PC-9 (cell line): ENCODE measurements at regions not wholly inside any gene's neighbourhood (a gene's known extent, or its start where the extent isn't known, plus 50 kb on each side); places are given as distances from the start of the nearest gene placed in this dataset.

Experiments
- BruUV-seq: library from RNA; stranded (reverse); fragments of 400-500 nt; replicated peaks from 2 replicates; lab custom pipeline; 2021; lab: Mats Ljungman, UMichigan
- CTCF ChIA-PET: fragments of 300-600 bp; sonication (Branson Sonifier 250); formaldehyde crosslinking; loops from one replicate; lab custom pipeline; 2022; ENCODE audit warnings: antibody characterized with exemption; lab: Charles Lee
- POLR2A ChIA-PET: fragments of 300-600 bp; sonication (Branson Sonifier 250); formaldehyde crosslinking; loops from one replicate; lab custom pipeline; 2022; ENCODE audit warnings: antibody characterized with exemption; ENCODE audit not compliant: unreplicated experiment; lab: Charles Lee
- DNase-seq, 2 experiments: peaks; one replicate each; pipeline versions ENCODE4 v3.0.0 to v3.0.0-alpha.2; 2015 to 2022; ENCODE audit warnings: mixed read lengths in 1 of 2
- H2AFZ ChIP-seq: fragments of 200-600 bp; sonication (generic); 2 replicates; pipeline ENCODE4 v1.8.1; 2017; ENCODE audit warnings: antibody characterized with exemption
- H3F3A ChIP-seq: fragments of 200-600 bp; sonication (generic); 2 replicates; pipeline ENCODE4 v1.8.1; 2017; ENCODE audit warnings: antibody characterized with exemption, mild to moderate bottlenecking, low read depth; ENCODE audit not compliant: insufficient read depth
- H3K27ac ChIP-seq: fragments of 200-600 bp; sonication (generic); 2 replicates; pipeline ENCODE4 v1.6.1; 2016; ENCODE audit warnings: mixed run types
- H3K27me3 ChIP-seq: fragments of 200-600 bp; sonication (generic); 2 replicates; pipeline ENCODE4 v1.6.1; 2016; ENCODE audit warnings: low read depth, mixed run types; ENCODE audit not compliant: insufficient read depth
- H3K36me3 ChIP-seq: fragments of 200-600 bp; sonication (generic); 2 replicates; pipeline ENCODE4 v1.6.1; 2016; ENCODE audit warnings: low read depth, mixed run types
- H3K4me1 ChIP-seq: fragments of 200-600 bp; sonication (generic); replicated peaks from 2 replicates; pipeline ENCODE4 v1.6.1; 2016; ENCODE audit warnings: mixed run types; ENCODE audit not compliant: insufficient read depth
- H3K4me2 ChIP-seq: fragments of 200-600 bp; sonication (generic); 2 replicates; pipeline ENCODE4 v1.6.1; 2017; ENCODE audit warnings: mixed run types
- H3K4me3 ChIP-seq: fragments of 200-600 bp; sonication (generic); 2 replicates; pipeline ENCODE4 v1.6.1; 2016; ENCODE audit warnings: mixed run types
- H3K79me2 ChIP-seq: fragments of 200-600 bp; sonication (generic); 2 replicates; pipeline ENCODE4 v1.6.1; 2017; ENCODE audit warnings: low read depth, mixed run types
- H3K9me2 ChIP-seq: fragments of 200-600 bp; sonication (generic); 2 replicates; pipeline ENCODE4 v1.8.1; 2017; ENCODE audit warnings: mild to moderate bottlenecking; ENCODE audit not compliant: insufficient read depth
- H3K9me3 ChIP-seq: fragments of 200-600 bp; sonication (generic); 2 replicates; pipeline ENCODE4 v1.8.1; 2016; ENCODE audit warnings: low read depth; ENCODE audit not compliant: insufficient read depth
- H4K20me1 ChIP-seq: fragments of 200-600 bp; sonication (generic); 2 replicates; pipeline ENCODE4 v1.8.1; 2017; ENCODE audit not compliant: insufficient read depth
- EZH2 ChIP-seq: fragments of 200-600 bp; sonication (generic); IDR thresholded peaks from 2 replicates; pipeline ENCODE4 v1.8.0; 2017; ENCODE audit warnings: antibody characterized with exemption, low read depth
- intact Hi-C: fragments of 100-400 bp; cut with micrococcal nuclease; formaldehyde crosslinking; loops from one replicate; pipeline ENCODE4 v1.10.0; 2022; ENCODE audit not compliant: unreplicated experiment
- TF ChIP-seq, protein P1 (sequence below): fragments of 200-600 bp; sonication (generic); conservative IDR thresholded peaks from 2 replicates; pipeline ENCODE4 v1.6.1; 2017; ENCODE audit warnings: mixed run types, antibody characterized with exemption, mild to moderate bottlenecking, moderate library complexity

DNA sequence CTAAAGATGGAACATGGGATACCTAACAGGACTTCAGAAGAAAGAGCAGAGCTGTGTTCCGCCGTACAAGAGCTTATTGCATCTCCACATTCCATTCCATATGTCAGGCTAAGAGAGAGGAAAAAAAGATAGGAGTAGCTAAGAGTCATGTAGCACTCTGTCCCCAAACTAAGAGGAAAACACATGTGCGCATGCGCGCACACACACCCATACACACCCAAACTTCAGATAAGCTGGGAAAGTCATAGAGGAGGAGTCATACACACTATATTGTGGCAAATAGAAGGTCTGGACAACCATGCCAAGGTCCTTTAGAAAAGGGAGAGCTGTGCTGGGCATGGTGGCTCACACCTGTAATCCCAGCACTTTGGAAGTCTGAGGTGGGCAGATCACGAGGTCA lies 132.4 kb downstream of the RAB11FIP2 start:
- no peaks in the 10 kb centered on the region for H3K9me3 ChIP-seq
- POLR2A ChIA-PET: no interaction called here
- no peak for DNase-seq
- H3F3A ChIP-seq: no peaks in the 10 kb centered on the region
- no peak overlapping the region for H2AFZ ChIP-seq
- H3K9me2 ChIP-seq: no peaks in the 10 kb centered on the region
- H4K20me1 ChIP-seq: no peaks in the 10 kb centered on the region
- no peak overlapping the region for H3K4me2 ChIP-seq
- TF ChIP-seq, protein P1, sequence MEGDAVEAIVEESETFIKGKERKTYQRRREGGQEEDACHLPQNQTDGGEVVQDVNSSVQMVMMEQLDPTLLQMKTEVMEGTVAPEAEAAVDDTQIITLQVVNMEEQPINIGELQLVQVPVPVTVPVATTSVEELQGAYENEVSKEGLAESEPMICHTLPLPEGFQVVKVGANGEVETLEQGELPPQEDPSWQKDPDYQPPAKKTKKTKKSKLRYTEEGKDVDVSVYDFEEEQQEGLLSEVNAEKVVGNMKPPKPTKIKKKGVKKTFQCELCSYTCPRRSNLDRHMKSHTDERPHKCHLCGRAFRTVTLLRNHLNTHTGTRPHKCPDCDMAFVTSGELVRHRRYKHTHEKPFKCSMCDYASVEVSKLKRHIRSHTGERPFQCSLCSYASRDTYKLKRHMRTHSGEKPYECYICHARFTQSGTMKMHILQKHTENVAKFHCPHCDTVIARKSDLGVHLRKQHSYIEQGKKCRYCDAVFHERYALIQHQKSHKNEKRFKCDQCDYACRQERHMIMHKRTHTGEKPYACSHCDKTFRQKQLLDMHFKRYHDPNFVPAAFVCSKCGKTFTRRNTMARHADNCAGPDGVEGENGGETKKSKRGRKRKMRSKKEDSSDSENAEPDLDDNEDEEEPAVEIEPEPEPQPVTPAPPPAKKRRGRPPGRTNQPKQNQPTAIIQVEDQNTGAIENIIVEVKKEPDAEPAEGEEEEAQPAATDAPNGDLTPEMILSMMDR: no peak
- no peak for TF ChIP-seq EZH2
- H3K4me3 ChIP-seq: no peak overlapping the region
- no peaks in the 10 kb centered on the region for H3K36me3 ChIP-seq
- no peaks in the 10 kb centered on the region for H3K4me1 ChIP-seq
- intact Hi-C loops: no loop called here
- H3K27ac ChIP-seq: no peak overlapping the region
- H3K79me2 ChIP-seq: no peaks in the 10 kb centered on the region
- BruUV-seq: no TSS peak
- CTCF ChIA-PET: no interaction called here
- peaks cover 19% of the 10 kb centered on the region; the same call in 1 of the 2 replicates for H3K27me3 ChIP-seq

DNA sequence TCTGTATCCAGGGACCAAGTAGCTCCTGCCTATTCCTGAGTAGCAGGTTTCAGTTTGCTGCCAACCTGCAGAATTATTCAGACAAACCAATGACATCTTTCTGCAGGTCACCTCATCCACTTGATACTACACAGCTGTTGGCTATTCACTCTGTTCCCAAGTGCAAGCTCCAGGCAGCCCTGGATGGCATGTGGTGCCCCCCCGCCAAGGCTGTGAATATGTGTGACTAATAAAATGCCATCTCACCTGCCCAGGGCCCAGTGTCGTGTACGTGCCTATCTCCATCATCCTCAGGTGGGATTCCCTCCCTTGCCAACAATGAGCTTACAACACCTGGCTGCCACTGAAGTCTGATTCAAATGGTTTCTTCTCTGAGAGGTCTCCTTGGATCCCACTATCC lies 125.8 kb downstream of the RAB11FIP2 start:
- Histone ChIP-seq H3K36me3 (no peaks in the 10 kb centered on the region), H2AFZ (no peak overlapping the region), H3K4me2 (no peak overlapping the region), H3K79me2 (no peaks in the 10 kb centered on the region), H4K20me1 (no peaks in the 10 kb centered on the region), H3K4me3 (no peak overlapping the region), H3F3A (no peaks in the 10 kb centered on the region), H3K27me3 (peaks cover 44% of the 10 kb centered on the region), H3K9me2 (no peaks in the 10 kb centered on the region), H3K9me3 (no peaks in the 10 kb centered on the region), H3K27ac (no peak overlapping the region), H3K4me1 (no peaks in the 10 kb centered on the region)
- no peak for DNase-seq
- no TSS peak for BruUV-seq
- TF ChIP-seq EZH2: no peak
- TF ChIP-seq, protein P1: no peak
- POLR2A ChIA-PET: no interaction called here
- CTCF ChIA-PET: no interaction called here
- intact Hi-C loops: no loop called here

DNA sequence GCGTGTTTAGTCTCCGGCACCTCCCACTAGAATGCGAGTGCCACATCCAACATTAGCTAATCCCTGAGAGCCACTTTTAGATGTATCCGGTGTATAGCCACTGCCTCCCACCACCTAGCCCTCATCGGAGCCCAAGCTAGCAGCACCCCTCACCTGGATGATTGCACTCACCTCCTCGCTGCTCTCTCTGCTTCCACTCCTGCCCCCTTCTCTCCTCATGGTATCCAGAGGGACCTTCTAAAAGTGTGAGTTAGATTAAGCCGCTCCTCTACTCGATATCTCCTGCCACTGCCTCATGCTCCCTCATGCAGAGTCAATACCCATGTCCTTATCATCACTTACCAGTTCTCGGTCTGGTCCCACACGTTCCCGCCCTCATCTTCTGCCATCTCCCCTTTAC lies 125.3 kb downstream of the RAB11FIP2 start:
- H3K79me2 ChIP-seq: no peaks in the 10 kb centered on the region
- H3K9me2 ChIP-seq: no peaks in the 10 kb centered on the region
- no peaks in the 10 kb centered on the region for H3K36me3 ChIP-seq
- BruUV-seq: no TSS peak
- ChIA-PET CTCF (no interaction called here), POLR2A (no interaction called here)
- H3K27ac ChIP-seq: no peak overlapping the region
- H3K9me3 ChIP-seq: no peaks in the 10 kb centered on the region
- peaks cover 46% of the 10 kb centered on the region for H3K27me3 ChIP-seq
- TF ChIP-seq, protein P1: no peak
- no peak for TF ChIP-seq EZH2
- no peaks in the 10 kb centered on the region for H3F3A ChIP-seq
- intact Hi-C loops: no loop called here
- no peaks in the 10 kb centered on the region for H3K4me1 ChIP-seq
- H2AFZ ChIP-seq: no peak overlapping the region
- no peak overlapping the region for H3K4me3 ChIP-seq
- H3K4me2 ChIP-seq: no peak overlapping the region
- no peaks in the 10 kb centered on the region for H4K20me1 ChIP-seq
- DNase-seq: no peak
